HG02885 (cell line): ENCODE measurements at regions not wholly inside any gene's neighbourhood (a gene's known extent, or its start where the extent isn't known, plus 50 kb on each side); places are given as distances from the start of the nearest gene placed in this dataset.

Experiments
- ATAC-seq: cut with Tn5 transposase; IDR thresholded peaks from one replicate; pipeline ENCODE4 v1.9.1; 2021; ENCODE audit warnings: mild to moderate bottlenecking; ENCODE audit not compliant: unreplicated experiment, poor library complexity

DNA sequence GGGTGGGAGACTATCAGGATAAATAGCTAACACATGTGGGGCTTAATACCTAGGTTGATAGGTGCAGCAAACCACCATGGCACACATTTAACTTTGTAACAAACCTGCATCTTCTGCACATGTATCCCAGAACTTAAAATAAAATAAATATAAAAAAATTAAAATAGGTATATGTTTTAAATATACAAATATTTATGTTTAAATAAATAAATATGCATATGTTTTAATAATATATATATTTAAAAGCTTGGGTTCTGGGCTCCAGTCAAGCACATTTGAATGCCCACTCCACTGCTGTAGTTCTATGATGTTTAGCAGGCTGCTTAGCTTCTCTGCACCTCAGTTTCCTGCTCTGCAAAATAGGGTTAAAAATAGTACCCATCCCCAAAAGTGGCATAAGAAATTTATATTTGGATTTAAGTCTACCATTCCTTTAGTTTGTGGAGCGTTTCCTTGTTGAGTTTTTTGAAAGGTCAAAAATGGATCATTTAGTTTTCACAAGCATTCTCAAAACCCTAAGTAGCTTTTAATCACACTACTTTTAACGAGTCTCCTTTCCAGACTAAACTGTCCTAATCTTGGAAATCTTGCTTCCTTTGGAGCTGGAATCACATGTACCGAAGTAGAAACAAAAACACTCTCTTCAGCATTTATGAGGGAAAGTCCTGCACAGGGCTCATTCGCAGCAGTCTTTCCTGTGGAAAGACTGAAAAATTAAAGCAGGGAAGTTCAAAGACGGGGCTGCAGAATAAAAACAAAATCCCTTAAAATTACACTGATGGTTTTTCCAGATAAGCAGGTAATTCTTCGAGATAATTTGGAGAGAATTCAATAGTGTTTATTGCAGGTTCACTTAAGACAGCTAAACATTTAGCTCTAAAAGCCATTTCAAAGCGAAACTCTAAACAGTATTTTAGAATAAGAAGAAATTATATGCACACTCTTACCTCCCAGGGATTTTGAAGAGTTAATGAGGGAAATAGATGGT, 111.7 kb upstream of the LYZL1 start:
- ATAC-seq, result no peak

DNA sequence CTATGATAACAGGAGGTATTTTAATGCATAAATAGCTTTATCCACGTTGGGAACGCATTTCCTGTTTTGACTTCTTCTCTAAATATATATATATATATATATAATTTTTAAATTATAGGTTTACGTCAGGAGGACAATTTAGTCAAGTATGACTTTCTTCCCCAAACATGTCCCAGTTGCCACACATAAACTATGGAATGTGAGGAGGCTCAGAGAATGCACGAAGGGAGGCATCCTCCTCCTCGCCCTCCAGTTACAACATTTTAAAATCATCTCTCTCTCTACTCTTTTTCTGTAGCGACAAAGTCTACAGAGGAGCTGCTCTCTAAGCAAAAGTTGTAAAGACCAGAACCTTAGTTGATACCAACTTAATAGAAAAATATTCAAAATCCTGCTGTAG, 106.9 kb upstream of the LYZL1 start:
- no peak for ATAC-seq

DNA sequence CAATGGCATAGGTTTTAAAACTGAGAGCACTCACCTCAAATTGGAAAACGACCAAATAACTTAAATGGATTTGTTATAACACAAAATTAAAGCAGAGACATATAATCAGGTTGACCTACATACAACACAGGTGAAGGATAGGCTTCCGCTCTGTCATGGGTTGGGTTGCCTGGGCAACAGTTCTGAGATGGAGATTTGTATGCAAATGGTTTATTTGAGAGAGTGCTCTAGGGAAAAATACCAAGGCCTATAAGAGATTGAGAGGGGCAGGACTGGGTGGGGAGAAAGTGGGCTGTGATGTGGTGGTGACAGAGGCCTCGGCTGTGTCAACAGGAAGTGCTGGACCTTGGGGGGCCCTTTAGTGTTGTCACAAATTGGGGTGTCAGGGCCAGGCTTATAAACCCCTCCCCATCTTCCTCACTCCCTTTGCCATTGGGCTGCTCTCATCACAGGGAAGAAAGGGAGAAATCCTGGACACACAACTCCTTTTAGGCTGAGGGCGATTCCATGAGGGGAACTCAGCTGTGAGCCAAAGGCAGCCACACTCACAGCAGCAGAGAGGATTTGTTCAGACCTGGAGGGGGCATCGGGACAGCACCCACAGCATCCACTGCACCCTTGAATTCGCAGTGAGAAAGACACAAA, 105.4 kb upstream of the LYZL1 start:
- ATAC-seq, result no peak

DNA sequence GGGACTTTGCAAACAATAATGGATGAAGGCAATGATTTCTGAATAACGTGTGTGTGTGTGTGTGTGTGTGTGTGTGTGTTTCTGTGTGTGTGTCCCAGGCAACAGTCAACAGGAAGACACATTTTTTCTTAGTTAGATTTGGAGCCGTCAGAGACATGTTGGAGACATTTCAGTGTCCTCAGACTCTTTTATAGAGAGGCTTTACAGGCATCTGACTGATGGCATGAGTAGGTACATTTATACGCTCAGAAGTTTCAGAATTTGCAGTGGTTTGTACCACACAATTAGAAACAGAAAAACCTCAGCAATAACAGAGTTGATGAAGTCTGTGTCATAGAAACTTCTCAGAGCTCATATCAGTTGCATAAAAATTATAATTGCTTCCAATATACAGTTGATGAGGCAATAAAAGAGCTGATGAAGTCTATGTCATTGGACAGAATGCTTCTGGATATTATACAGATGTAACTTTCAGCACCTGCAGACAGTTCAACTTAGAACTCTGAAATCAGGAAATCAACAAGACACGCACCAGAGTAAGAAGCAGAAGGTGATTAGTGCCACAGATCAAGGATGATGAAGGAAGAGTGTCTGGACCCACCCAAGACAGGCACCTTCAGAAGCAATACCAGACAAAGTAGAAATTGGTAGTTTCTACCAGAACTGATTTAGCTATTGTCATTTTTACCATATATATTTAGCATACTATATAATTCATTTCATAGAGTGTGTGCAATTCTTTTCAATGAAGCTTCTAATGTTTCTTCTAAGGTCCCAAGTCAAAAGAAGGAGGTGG, 104.5 kb upstream of the LYZL1 start:
- no peak for ATAC-seq

DNA sequence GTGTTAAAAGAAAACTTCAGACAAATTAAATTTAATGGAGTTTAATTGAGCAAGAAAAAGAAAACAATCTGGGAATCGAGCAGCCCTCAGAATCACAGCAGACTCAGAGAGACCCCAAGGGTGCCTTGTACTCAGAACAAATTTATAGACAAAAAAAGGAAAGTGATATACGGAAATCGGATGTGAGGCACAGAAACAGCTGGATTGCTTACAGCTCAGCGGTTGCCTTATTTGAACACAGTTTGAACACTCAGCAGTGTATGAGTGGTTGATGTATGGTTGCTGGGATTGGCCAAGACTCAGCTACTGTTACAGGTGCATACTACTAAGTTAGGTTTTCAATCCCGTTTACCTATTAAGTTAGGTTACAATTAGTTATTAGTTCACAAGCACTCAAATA, 103.8 kb upstream of the LYZL1 start:
- no peak for ATAC-seq

DNA sequence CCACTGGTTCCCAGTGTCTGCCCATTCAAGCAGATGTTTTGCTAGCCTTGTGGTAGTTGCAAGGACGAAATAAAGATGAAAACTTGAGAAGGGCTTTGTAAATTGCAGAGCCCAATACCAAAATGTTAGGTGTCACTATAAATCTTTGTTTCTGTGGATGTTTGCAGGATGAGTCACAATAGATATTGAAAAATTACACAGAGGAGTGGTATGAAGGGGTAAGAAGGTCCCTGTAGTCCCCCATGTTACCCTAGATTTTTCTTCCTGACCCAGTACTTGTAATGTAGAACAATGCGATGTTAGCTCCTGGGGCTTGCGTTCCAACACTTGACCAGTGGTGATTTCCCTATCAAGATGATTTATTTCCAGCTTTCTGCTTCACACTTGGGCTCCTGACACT, 102.6 kb upstream of the LYZL1 start:
- no peak for ATAC-seq

DNA sequence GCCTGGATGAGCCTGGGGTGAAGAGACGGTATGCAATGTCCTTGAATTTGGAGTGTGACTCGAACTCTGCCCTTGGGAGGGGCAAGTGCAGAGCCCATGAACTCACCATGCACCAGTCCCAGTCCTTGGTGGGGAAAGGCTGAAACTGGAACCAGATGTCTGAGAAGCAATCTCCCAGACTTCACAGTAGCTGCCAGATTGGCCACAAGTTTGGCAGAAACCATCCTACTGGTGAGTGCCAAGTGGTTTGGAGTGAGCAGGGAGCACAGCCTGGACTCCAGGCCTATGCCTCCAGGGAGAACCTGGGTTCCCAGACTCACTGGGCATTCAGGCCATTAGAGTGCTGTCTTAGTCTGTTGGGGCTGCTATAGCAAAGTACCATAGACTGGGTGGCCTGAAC, 99.6 kb upstream of the LYZL1 start:
- ATAC-seq, result no peak

DNA sequence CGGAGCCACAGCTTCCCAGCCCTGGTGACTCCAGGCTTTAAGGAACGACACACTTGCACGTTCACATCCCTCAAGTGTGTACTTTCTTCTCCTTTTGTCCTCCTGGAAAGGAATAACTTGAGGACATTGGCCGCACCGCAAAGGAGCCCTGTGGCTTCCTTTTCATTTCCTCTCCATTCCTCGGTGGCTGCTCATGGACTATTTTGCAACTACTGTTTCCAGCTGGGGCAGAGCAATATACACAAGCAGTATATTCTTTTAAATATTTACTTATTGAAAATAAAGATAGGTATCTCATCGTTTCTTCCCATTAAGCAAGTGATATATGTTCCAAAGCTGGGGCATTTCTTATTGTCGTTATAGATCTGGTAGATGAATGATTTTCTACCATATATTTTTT, 97.2 kb upstream of the LYZL1 start:
- no peak for ATAC-seq

DNA sequence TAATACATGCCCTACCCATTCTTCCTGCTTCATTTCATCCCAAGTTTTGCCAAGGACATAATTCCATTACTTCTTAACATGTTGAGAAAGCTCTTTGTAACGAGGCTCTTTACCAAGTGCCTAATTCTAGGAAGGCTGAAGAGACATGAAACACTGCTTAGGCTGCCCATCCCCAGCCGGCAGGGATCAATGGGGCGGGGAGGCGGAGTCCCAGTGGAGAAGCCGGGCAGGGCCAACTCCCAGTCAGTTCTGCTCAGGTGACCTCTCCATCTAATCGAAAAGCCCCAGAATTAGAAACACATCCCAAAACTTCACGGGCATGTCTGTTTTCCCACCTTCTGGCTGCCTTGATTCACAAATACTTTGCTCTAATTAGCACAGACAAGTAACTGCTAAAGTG, 89.5 kb upstream of the LYZL1 start:
- no peak for ATAC-seq

DNA sequence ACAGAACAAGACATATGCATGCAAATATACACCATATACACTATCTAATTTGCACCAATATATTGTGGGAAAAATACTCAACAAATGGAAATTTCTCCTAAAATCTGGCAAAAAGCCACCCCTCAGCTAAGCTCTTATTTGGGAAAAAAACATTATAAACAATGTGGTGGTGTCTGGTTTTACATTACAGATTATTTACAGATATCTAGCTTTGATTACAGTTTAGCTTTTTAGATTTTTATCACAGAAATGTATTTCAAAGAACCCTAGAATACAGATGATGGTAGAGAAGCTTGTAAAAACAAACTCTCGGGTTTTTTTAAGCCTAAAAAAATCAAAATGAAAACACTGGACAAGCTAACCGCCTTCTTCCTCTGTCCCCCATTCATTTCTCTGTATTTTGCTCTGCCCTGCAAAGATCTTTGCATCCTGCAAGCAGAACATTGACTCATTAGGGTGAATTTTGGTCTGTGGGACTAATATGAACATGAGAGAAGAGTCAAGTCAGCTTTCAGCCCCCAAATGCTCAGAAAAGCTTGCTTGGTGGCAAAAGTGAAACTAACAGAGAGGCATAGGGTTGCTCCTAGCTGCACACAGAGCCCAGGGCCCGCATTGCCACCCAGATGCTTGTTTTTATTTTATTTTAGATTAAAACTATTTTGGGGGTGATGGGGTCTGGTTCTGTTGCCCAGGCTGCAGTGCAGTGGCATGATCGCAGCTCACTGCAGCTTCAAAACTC, 88.8 kb upstream of the LYZL1 start:
- no peak for ATAC-seq

DNA sequence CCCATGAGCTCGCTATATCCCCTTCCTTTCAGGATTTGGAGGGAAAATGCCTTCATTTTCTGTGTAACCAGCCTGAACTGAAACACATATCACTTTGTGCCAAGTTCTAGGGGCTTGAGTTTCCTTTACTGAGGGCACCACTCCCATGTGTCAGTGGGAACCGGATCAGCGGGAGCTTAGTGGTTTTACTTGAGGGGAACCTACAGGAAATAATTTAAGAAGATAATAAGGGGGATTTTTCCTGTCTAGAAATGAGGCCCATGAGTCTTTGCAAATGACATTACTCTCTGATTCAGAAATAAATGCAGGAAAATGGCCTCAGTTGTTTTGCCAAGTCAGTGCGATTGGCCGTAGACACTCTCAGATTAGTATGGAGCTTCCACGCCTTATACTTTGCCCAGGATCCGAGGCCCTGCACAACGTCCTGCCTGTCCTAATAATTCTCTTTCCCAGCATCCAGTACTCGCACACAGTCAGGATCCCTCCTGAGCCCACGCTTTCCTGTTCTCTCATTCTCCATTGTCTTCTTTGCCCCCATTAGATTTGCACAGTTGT, 86.4 kb upstream of the LYZL1 start:
- no peak for ATAC-seq

DNA sequence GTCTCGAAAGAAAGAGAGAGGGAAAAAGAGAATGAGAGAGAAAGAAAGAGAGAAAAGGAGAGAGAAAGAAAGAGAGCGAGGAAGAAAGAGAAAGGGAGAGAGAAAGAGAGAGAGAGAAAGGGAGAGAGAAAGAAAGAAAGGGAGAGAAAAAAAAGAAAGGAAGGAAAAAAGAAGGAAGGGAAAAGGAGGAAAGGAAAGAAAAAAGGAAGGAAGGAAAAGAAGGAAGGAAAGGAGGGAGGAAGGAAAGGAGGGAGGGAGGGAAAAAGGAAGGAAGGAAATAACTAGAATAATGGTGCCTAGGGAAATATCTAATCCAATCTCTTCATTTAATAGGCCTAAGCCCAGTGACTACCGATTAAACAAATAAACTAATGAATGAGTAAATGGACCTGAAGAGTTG, 85.4 kb upstream of the LYZL1 start:
- no peak for ATAC-seq

DNA sequence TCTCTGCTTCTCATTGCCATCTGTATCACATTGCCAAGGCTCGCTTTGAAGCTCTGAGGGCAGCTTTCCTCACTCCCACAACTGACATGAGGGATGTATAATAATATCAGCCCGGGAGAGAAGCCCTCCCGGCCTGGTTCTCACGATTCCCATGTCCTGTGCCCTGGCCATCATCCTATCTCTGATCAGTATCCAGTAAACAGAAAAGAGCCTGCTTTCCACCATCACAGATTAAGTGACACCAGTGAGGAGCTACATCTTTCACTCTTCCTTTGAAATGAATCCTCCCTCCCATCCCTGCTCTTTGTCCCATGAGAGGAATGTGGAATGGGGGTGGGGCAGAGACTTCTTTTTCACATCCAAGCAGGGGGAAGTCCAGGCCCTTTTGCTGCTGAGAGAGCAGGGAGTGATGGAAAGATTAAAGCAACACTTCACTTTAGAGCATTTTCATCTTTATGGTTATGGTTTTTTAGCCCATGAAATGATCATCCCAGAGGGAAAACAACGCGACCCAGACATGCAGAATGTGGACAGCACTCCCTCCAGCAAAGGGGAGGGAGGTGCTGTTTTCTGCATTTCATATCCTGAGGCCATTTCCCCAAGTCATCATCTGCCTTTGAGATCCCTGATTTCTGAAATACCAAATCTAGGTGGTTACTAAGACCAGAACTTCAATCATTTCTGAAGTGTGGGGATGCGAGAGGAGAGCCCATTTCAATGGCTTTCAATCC, 84.6 kb upstream of the LYZL1 start:
- no peak for ATAC-seq

DNA sequence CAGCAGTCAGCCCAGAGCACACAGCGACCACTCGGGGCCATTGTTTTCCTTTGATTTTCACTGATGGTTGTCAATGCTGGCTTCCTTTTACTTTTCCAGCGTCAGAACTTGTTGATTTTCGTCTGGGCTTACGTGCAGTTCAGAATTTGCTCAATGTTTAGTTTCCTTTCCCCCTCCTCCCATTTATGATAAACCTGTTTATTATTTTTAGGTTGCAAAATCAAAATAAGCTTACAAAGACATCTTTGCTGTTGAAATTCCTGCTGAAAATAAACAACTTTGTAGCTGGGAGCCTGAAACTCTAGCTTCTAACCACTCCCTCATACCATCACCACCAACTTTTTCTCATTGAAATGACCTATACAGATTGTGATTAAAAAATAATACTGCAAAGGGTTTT, 83.1 kb upstream of the LYZL1 start:
- no peak for ATAC-seq

DNA sequence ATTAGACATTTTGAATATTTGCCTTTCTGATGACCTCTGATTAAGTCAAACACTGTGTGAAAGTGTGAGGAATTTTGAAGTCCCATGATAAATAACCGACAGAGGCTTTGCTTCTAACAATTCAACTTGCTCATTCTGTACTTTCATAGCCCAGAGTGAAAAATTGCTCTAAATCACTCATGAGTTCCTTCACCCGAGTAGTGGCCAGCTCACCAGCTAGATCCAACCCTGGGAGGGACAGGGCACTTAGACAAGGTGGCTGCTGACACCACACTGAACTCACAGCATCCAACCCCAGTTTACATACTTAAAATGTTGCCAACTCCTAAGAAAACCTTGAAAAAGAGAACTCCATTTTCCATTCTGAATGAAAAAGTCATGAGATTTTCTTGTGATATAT, 80.0 kb upstream of the LYZL1 start:
- ATAC-seq, result no peak

DNA sequence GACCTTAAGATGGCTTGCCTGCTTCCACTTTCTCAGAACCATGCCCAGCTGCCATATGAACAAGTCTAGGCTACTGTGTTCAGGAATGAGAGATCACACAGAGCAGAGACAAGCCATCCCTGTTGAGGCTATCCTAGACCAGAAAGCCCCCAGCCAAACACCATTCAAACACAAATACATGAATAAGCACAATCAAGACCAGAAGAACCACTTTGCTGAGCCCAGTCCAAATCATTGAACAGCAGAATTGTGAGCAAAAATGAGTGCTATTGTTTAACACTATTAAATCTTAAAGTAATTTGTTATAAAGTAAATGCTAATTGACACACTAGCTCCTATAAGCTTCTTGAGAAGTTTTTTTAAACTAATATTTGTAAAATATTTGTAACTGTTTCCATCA, 79.0 kb upstream of the LYZL1 start:
- ATAC-seq, result no peak

DNA sequence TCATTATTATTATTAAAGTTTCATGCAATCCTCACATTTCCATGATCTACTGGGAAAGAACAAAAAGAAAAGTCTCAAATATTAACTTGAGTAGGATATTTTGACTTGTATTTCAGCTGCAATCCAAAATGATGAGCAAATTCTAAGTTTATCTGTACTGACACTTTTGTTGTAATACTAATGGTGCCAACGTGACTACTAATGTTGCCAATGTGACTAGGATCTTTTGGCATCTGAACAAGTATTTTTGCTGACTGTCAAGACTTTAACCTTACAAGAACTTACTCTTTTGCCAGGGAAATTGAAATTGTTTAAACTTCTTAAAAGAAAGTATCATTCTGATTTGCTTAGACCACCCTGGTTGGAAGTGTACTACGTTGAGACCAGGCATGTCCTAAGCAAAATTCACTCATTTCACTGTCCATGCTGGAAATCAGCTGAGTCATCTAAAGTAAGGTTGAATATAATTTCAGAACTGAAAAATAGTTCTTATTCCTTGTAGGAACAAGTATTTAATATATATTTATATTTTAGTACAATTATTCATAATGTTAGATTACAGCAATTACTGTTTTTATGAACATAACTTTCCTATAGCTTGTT, 78.5 kb upstream of the LYZL1 start:
- no peak for ATAC-seq

DNA sequence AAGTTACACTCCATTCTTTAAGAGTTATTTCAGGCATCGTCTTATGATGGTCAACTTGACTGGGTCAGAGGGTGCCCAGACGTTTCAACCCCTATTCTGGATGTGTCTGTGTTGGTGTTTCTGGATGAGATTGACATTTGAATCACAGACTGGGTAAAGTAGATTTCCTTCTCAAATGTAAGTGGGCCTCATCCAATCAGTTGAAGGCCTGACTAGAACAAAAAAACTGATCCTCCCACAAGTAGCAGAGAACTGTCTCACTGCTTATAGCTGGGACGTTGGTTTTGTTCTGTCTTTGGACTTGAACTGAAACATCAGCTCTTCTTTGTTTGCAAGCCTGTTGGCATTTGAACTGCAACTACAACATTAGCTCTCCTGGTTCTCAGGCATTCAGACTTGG, 76.3 kb upstream of the LYZL1 start:
- ATAC-seq, result no peak

DNA sequence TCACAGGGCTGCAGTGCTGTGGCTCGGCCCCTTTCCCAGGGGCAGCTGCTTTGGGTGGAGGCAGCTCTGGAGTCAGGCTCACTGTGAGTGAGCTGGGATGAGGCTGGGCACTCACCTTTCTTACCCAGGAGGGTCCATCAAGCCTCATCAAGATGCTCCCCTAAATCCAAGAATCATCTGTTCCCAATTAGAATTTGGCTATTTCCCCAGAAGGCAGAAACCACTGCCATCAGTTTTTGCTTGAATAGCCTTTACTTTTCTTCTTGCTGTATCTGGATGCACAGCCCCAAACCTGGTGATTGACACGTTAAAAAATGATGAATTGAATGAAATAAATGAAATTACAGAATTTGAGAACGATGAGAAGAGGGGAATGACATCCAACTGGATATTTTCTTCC, 74.3 kb upstream of the LYZL1 start:
- ATAC-seq, result no peak
